Stimulated activated CD4-positive, alpha-beta T cell treated with anti-CD3 and anti-CD28 coated beads, Interleukin-1b, Interleukin-23, amount 100 ng/mL, for 4 hours (primary cell): ENCODE measurements at regions not wholly inside any gene's neighbourhood (a gene's known extent, or its start where the extent isn't known, plus 50 kb on each side); places are given as distances from the start of the nearest gene placed in this dataset.

Experiments
- DNase-seq, 2 donors: peaks; one replicate each; pipeline ENCODE4 v3.0.0-alpha.2; 2020; ENCODE audit warnings: low read depth in 2 of 2

DNA sequence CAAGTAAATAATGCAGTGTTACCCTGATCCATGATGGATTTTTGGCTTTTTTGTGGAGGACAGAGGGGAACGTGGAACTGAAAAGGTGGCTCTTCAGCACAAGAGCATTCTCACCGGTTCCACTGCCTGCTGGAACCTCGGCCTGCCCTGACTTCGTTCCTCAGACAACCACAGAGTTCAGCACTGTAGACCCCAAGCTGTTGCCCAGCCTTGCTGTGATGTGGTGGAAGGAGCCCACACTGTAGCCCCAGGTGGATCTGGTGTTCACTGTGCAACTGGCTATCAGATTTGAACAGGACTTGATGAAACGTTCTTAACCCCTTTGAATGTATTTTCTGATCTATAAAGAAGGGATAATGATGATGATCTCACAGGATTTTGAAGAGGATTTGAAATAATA is 293.5 kb downstream of the TRIB2 start:
- DNase-seq, result no peak

- DNase-seq, result no peak
These were observed 298.0 kb downstream of the TRIB2 start for GRCh38 chr2:13014783-13015182.

- no peak for DNase-seq
These were observed 299.0 kb downstream of the TRIB2 start for GRCh38 chr2:13015532-13016320.

- no peak for DNase-seq
These were observed 301.8 kb downstream of the TRIB2 start for GRCh38 chr2:13018490-13018889.

DNA sequence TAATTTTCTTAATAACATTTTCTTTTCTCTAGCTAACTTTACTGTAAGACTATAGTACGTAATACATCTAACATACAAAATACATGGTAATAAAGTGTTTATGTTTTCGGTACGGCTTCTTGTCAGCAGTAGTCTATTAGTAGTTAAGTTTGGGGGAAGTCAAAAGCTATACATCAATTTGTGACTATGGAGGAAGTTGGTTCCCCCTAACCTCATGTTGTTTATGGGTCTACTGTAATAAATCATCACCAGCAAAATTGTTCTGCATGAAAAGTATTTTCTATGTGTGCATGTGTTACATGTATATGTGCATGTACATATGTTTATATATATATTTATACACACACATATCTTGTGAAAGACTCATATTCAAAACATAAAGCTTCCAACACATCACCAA is 303.0 kb downstream of the TRIB2 start:
- DNase-seq, result no peak

DNA sequence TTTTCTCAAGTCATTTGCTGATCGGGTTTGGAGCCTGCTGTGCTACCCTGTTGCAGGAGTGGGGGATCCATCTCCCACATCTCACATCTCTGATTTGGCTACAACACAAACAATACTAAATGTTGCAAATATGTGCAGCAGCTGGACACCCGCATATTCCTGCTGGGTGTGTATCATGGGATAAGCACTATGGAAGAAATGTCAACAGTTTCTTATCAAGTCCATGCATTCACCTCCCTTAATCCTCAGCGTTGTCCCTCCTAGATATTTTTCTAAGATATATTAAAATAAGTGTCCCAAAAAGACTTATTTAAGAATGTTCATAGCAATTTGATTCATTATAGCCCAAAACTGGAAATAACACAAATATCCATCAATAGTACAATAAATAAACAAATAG is 303.7 kb downstream of the TRIB2 start:
- DNase-seq, result no peak

DNA sequence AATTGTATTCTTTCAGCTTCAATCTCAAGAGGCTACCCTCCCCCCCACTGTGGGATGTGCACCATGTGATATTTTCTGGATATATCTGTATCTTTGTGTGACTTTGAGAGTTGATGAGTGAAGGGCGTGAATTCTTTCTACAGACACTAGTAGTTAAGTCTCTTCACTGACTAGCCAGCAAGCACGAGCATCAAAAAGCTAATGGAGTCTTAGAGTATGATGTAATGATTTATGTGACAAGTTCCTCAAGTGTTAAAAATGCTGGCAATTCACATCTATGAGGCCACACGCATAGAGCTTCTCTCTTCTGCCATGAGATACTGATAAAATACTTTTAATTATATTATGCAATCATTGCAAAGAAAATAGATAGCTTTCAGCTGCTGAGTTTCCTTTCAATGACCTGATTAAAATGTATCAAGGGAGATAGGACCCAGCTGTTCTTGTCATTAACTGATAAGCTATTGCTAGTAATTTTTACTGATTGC is 304.8 kb downstream of the TRIB2 start:
- no peak for DNase-seq

GRCh38 chr2:13030606-13031005 is 313.9 kb downstream of the TRIB2 start:
- DNase-seq, result no peak

- no peak for DNase-seq
These were observed 318.1 kb downstream of the TRIB2 start for GRCh38 chr2:13034861-13035260.

GRCh38 chr2:13035866-13036265 is 319.1 kb downstream of the TRIB2 start:
- DNase-seq, result no peak

DNA sequence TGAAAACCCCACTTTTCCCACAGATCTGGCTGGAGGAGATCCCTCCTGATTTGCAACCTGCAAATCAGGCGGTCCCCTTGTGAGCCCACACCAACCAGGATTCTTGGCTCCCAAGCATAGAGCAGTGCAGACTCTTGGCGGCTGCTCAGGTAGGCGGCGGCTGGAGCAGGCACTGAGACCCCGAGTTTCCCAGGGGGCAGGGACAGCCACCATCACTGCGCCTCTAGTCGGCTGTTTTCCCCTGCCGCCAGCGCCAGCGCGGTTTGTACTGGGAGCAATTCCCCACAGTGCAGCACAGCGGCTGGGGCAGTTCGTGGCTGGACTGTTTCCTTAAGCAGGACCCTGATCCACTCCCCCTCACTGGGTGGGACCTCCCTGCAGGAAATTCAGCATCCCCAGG is 323.3 kb downstream of the TRIB2 start:
- no peak for DNase-seq

DNA sequence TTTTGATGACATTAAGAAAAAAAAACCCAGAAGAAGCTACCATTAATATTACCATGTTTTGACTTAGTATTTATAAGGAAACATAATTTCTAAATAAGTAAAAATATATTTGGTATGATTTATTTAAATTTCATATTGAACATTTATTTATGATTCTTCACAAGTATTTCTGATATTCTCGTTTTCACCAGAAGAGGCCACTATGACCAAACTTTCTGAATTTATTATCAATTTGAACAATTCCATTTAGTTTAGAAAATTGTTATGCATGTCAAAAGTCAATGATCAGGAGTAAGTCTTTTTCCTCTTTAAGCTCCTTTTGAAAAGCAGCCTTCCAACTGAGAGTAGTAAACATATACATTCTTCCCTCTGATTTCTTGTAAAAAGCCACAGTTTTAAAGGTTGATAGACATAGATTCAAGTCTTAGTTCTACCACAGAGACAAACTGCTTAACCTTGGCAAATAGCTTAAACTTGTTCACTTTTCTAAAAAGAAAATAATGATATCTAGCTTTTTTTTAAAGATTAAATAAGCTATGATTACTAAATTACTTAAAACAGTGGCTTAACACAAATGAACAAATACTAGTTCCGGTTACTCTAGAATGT is 329.9 kb downstream of the TRIB2 start:
- no peak for DNase-seq

- DNase-seq, result no peak
These were observed 334.0 kb downstream of the TRIB2 start for GRCh38 chr2:13050764-13051163.

DNA sequence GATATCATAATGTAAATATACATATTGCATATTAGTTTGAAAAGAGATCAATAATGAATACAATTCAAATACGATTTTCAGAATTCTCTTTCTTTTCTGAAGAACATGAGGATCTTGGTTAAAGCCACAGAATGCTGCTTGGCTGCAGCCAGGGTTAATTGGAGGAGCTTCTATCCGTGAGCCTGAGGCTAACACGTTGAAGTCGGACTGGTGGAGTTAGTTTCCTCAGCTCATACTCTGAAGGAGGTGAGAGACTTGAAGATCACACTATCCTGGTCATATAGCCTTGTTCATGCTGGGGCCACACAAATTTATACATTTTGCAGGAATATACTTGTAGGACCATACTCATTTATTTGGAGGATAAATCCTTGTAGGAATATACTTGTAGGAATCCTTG is 335.8 kb downstream of the TRIB2 start:
- no peak for DNase-seq

GRCh38 chr2:13056259-13056843 is 339.6 kb downstream of the TRIB2 start:
- DNase-seq, result no peak

DNA sequence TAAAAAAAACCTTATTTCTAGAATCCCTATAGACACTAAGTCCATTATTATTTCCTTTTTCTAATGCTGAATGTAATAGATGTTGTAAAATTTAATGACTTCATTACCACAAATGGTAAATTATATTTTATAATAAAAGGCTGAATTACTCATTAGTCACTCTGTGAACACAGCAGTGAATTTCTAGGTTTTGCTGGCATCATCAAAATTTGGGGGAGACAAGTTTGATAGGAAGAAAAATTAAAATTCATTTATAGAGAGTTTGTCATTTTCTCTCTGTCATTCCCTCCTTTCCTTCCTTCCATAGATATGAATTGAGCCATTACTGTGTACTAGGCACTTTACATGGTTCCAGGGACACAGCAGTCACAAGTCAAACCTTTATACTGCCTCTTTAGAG is 340.9 kb downstream of the TRIB2 start:
- DNase-seq, result no peak

- DNase-seq, result no peak
These were observed 349.9 kb downstream of the TRIB2 start for GRCh38 chr2:13066676-13067075.

- no peak for DNase-seq
These were observed 350.8 kb downstream of the TRIB2 start for GRCh38 chr2:13067508-13067907.

DNA sequence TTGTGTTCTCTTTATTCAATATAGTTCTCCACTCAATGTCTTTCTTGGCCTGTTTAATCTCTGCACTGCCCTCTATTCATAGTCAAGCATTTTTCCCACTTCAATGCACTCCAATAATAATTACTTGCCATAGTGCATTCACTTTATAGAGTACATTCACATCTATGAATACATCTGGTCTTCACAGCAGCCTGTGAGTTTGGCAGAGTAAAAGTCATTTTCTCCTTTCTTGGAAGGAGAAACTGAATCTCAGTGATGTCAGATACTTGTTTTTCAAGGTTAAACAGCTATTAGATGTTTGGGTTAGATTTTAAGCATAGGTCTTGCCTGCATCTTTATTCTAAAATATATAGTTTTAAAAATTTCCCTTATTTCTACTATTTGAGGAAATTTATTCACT is 373.2 kb downstream of the TRIB2 start:
- DNase-seq, result no peak

- DNase-seq, result no peak
These were observed 374.7 kb downstream of the TRIB2 start for GRCh38 chr2:13091455-13091854.

GRCh38 chr2:13091861-13092378 is 375.2 kb downstream of the TRIB2 start:
- DNase-seq, result no peak

DNA sequence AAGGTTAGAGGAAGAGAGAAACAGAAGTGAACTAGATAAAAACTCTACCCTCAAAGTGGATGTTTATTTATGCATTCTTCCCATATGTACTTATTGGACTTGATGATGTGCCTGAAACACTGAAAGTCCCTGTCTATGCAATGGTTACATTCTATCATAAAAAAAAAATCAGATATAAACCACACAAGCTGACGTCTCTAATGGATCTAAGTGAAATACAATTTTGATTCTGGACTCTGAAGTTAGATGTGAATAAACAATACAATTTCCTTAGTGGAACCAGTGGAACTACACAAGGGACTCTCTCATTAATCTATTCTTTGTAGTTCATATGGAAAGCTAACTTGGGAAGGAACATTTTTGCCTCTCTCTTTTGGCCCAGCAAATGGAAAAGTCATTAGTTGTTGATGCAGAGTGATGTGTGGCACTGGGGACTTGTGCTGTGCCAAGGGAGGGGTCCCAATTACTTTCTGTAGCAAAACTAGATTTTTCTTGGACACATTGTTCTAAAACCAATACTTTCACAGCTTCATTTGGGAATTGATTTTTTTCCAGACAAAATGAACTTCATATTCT is 376.8 kb downstream of the TRIB2 start:
- DNase-seq, result no peak
